GM23338 (cell line): ENCODE measurements at regions not wholly inside any gene's neighbourhood (a gene's known extent, or its start where the extent isn't known, plus 50 kb on each side); places are given as distances from the start of the nearest gene placed in this dataset.

Source experiments
- ATAC-seq: fragments of 200-7000 bp; cut with Tn5 transposase; 3 replicates; pipeline ENCODE4 v1.9.1; 2020
- DNase-seq: peaks from one replicate; pipeline ENCODE4 v3.0.0-alpha.2; 2015; ENCODE audit warnings: low spot score
- H2AFZ ChIP-seq: fragments of 200-600 bp; sonication (generic); 2 replicates; pipeline ENCODE4 v1.8.0; 2016; ENCODE audit warnings: antibody characterized with exemption, mild to moderate bottlenecking, moderate library complexity
- H3F3A ChIP-seq: fragments of 200-600 bp; sonication (generic); replicated peaks from 2 replicates; pipeline ENCODE4 v1.8.0; 2017; ENCODE audit warnings: antibody characterized with exemption, mixed run types, low read depth
- H3K27ac ChIP-seq: fragments of 200-600 bp; sonication (generic); 2 replicates; pipeline ENCODE4 v1.6.1; 2016; ENCODE audit warnings: low read depth
- H3K27me3 ChIP-seq: fragments of 200-600 bp; sonication (generic); 2 replicates; pipeline ENCODE4 v1.8.0; 2016; ENCODE audit warnings: mild to moderate bottlenecking, mixed run types, moderate library complexity; ENCODE audit not compliant: insufficient read depth
- H3K36me3 ChIP-seq: fragments of 200-600 bp; sonication (generic); 2 replicates; pipeline ENCODE4 v1.8.0; 2016; ENCODE audit warnings: mild to moderate bottlenecking; ENCODE audit not compliant: insufficient read depth
- H3K4me1 ChIP-seq: fragments of 200-600 bp; sonication (generic); 2 replicates; pipeline ENCODE4 v1.8.0; 2016; ENCODE audit warnings: mild to moderate bottlenecking, moderate library complexity; ENCODE audit not compliant: insufficient read depth
- H3K4me2 ChIP-seq: fragments of 200-600 bp; sonication (generic); 2 replicates; pipeline ENCODE4 v1.7.1; 2017; ENCODE audit warnings: mixed run types
- H3K4me3 ChIP-seq: fragments of 200-600 bp; sonication (generic); 2 replicates; pipeline ENCODE4 v1.6.1; 2016; ENCODE audit warnings: mixed run types
- H3K79me2 ChIP-seq: fragments of 200-600 bp; sonication (generic); replicated peaks from 2 replicates; pipeline ENCODE4 v1.8.0; 2017; ENCODE audit warnings: mild to moderate bottlenecking; ENCODE audit not compliant: insufficient read depth
- H3K9me2 ChIP-seq: fragments of 200-600 bp; sonication (generic); 2 replicates; pipeline ENCODE4 v1.8.0; 2017; ENCODE audit not compliant: insufficient read depth
- H4K20me1 ChIP-seq: fragments of 200-600 bp; sonication (generic); replicated peaks from 2 replicates; pipeline ENCODE4 v1.8.0; 2017; ENCODE audit warnings: mild to moderate bottlenecking; ENCODE audit not compliant: insufficient read depth
- H3K27ac Mint-ChIP-seq: 2 replicates; pipeline ENCODE4 v1.8.0; 2020; ENCODE audit warnings: inconsistent platforms, mild to moderate bottlenecking, moderate library complexity, mixed read lengths
- H3K27me3 Mint-ChIP-seq: 3 replicates; pipeline ENCODE4 v1.8.0; 2022; ENCODE audit warnings: low read depth, mild to moderate bottlenecking, moderate library complexity, mixed read lengths, inconsistent platforms; ENCODE audit not compliant: insufficient read depth, poor library complexity
- H3K36me3 Mint-ChIP-seq: 3 replicates; pipeline ENCODE4 v1.8.0; 2021; ENCODE audit warnings: low read depth, mild to moderate bottlenecking, inconsistent platforms, moderate library complexity, mixed read lengths
- H3K4me1 Mint-ChIP-seq: 3 replicates; pipeline ENCODE4 v1.8.0; 2020; ENCODE audit warnings: mild to moderate bottlenecking, inconsistent platforms, mixed read lengths
- H3K4me3 Mint-ChIP-seq: 3 replicates; pipeline ENCODE4 v1.8.0; 2021; ENCODE audit warnings: moderate library complexity, mild to moderate bottlenecking, inconsistent platforms, mixed read lengths
- H3K9me3 Mint-ChIP-seq: 3 replicates; pipeline ENCODE4 v1.8.0; 2020; ENCODE audit warnings: moderate library complexity, mild to moderate bottlenecking, inconsistent platforms, mixed read lengths
- CTCF ChIP-seq, 2 experiments: fragments of 200-600 bp in 1 of 2; sonication (generic) in 1 of 2; conservative IDR thresholded peaks; 2 replicates each; pipeline versions ENCODE4 v1.5.1 to v1.6.1; 2016 to 2017; ENCODE audit warnings: antibody characterized with exemption in 2 of 2, low read depth in 2 of 2, mild to moderate bottlenecking in 2 of 2, moderate library complexity in 1 of 2
- ETS1 ChIP-seq: IDR thresholded peaks from 2 replicates; pipeline ENCODE4 v1.6.1; 2016; ENCODE audit warnings: antibody characterized with exemption
- EZH2 ChIP-seq: fragments of 200-600 bp; sonication (generic); IDR thresholded peaks from one replicate; pipeline ENCODE4 v1.8.0; 2017; ENCODE audit warnings: antibody characterized with exemption, mild to moderate bottlenecking, low read depth; ENCODE audit not compliant: unreplicated experiment
- JUNB ChIP-seq: IDR thresholded peaks from one replicate; pipeline ENCODE4 v1.6.1; 2016; ENCODE audit warnings: antibody characterized with exemption; ENCODE audit not compliant: unreplicated experiment
- NANOG ChIP-seq: IDR thresholded peaks from 2 replicates; pipeline ENCODE4 v1.6.1; 2016; ENCODE audit warnings: antibody characterized with exemption, borderline replicate concordance
- STAT1 ChIP-seq: IDR thresholded peaks from one replicate; pipeline ENCODE4 v1.6.1; 2016; ENCODE audit warnings: antibody characterized with exemption; ENCODE audit not compliant: unreplicated experiment
- ZNF462 ChIP-seq: fragments of 250-450 bp; sonication (Bioruptor Pico); IDR thresholded peaks from 2 replicates; pipeline ENCODE4 v1.5.0; 2020; ENCODE audit warnings: mild to moderate bottlenecking, moderate library complexity

DNA sequence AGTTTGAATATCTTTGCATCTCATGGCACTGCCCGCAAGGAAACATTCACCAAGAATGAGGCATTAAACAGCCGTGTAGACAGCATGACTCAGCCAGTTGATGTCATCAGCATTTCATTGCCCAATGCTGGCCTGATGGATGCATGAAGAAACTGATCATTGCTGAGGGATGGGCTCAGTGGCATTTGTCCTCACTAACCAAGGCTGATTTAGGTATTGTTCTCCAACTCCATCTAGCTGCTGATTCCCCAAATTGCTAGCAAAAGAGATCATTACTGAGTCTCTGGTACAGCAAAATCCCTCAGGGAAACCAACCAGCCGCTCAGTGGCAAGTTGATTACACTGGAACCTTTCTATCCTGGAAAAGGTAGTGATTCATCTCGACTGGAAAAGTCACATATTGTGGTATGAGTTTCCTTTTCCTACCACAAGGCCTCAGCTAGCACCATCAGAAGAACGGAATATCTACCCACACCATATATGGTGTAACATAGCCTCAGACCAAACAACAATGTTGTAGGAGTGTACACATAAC, 186.5 kb upstream of the GAP43 start:
- TF ChIP-seq CTCF (conservative IDR thresholded peaks at IDR 0.05; ENCODE audit: low read depth in 2 of 2) (peak; percentile 33 to 71), JUNB (no peak)
- Histone ChIP-seq H3F3A (no peaks in the 10 kb centered on the region), H3K9me2 (peaks cover 6% of the 10 kb centered on the region; the same call in 1 of the 2 replicates), H2AFZ (no peak overlapping the region), H3K27ac (no peak overlapping the region), H3K4me2 (no peak overlapping the region), H3K36me3 (no peaks in the 10 kb centered on the region), H3K4me1 (peaks cover 3% of the 10 kb centered on the region; the same call in 1 of the 2 replicates), H3K27me3 (no peaks in the 10 kb centered on the region), H4K20me1 (no peaks in the 10 kb centered on the region), H3K4me3 (no peak overlapping the region), H3K79me2 (no peaks in the 10 kb centered on the region)
- Mint-ChIP-seq H3K9me3 (no peaks in the 10 kb centered on the region), H3K27ac (peak overlapping the region; percentile 6; the same call in 1 of the 2 replicates), H3K36me3 (no peaks in the 10 kb centered on the region), H3K4me3 (no peak overlapping the region), H3K27me3 (peaks cover 4% of the 10 kb centered on the region), H3K4me1 (peaks cover 6% of the 10 kb centered on the region)
- DNase-seq: peak; percentile 56
- peak; percentile 74 for ATAC-seq

GRCh38 chr3:115438799-115439198, 184.5 kb upstream of the GAP43 start:
- no peaks in the 10 kb centered on the region for H3K27me3 ChIP-seq
- ATAC-seq (no peak), DNase-seq (no peak)
- peaks cover 3% of the 10 kb centered on the region; the same call in 1 of the 2 replicates for H3K4me1 ChIP-seq
- no peak overlapping the region for H3K4me2 ChIP-seq
- H3K4me1 Mint-ChIP-seq: peaks cover 6% of the 10 kb centered on the region
- H2AFZ ChIP-seq: no peak overlapping the region
- H3F3A ChIP-seq: no peaks in the 10 kb centered on the region
- H3K4me3 Mint-ChIP-seq: no peak overlapping the region
- no peaks in the 10 kb centered on the region for H3K79me2 ChIP-seq
- no peak overlapping the region for H3K27ac Mint-ChIP-seq
- H3K9me2 ChIP-seq: peaks cover 6% of the 10 kb centered on the region; the same call in 1 of the 2 replicates
- H3K27me3 Mint-ChIP-seq: peaks cover 4% of the 10 kb centered on the region
- no peaks in the 10 kb centered on the region for H3K9me3 Mint-ChIP-seq
- no peaks in the 10 kb centered on the region for H3K36me3 ChIP-seq
- H3K36me3 Mint-ChIP-seq: no peaks in the 10 kb centered on the region
- no peak overlapping the region for H3K4me3 ChIP-seq
- no peak overlapping the region for H3K27ac ChIP-seq
- no peaks in the 10 kb centered on the region for H4K20me1 ChIP-seq
- no peak for TF ChIP-seq EZH2
- TF ChIP-seq CTCF (conservative IDR thresholded peaks at IDR 0.05; ENCODE audit: low read depth in 2 of 2): no peak
- TF ChIP-seq STAT1: no peak
- no peak for TF ChIP-seq ETS1
- TF ChIP-seq ZNF462 (CRISPR knock-in tag): no peak
- TF ChIP-seq NANOG: no peak
